ENCODE measurements at regions not wholly inside any gene's neighbourhood (a gene's known extent, or its start where the extent isn't known, plus 50 kb on each side); places are given as distances from the start of the nearest gene placed in this dataset.

GRCh38 chr14:76612654-76613053 lies 148.6 kb upstream of the VASH1 start:
- no TSS peak for BruUV-seq (replicated peaks)
- Histone ChIP-seq H3K4me3 (no peak overlapping the region), H3K9me3 (ENCODE audit: insufficient read depth, low read depth) (no peaks in the 10 kb centered on the region), H3K27ac (no peak overlapping the region), H3K4me1 (replicated peaks; ENCODE audit: insufficient read depth) (no peaks in the 10 kb centered on the region), H3K36me3 (ENCODE audit: low read depth) (no peaks in the 10 kb centered on the region), H3K9me2 (ENCODE audit: insufficient read depth) (no peaks in the 10 kb centered on the region), H3K27me3 (ENCODE audit: insufficient read depth, low read depth) (peaks cover 68% of the 10 kb centered on the region), H2AFZ (no peak overlapping the region), H3F3A (ENCODE audit: insufficient read depth, low read depth) (no peaks in the 10 kb centered on the region), H4K20me1 (ENCODE audit: insufficient read depth) (no peaks in the 10 kb centered on the region), H3K79me2 (ENCODE audit: low read depth) (no peaks in the 10 kb centered on the region), H3K4me2 (no peak overlapping the region)
- intact Hi-C loops (cut with micrococcal nuclease; ENCODE audit: unreplicated experiment): no loop called here
- TF ChIP-seq EZH2 (IDR thresholded peaks at IDR 0.05; ENCODE audit: low read depth): no peak
- TF ChIP-seq CTCF (conservative IDR thresholded peaks at IDR 0.05): no peak
- ChIA-PET POLR2A (ENCODE audit: unreplicated experiment) (no interaction called here), CTCF (interaction anchor here (0.6 kb wide), 1 partner anchor 1815 kb away, joined by 10 read pairs; no protein-coding TSS in a partner anchor)
- no peak for DNase-seq

GRCh38 chr14:76613616-76614015 lies 147.7 kb upstream of the VASH1 start:
- no peaks in the 10 kb centered on the region for H3K9me2 ChIP-seq (ENCODE audit: insufficient read depth)
- CTCF ChIA-PET: no interaction called here
- no TSS peak for BruUV-seq (replicated peaks)
- no peak overlapping the region for H3K27ac ChIP-seq
- H3K4me2 ChIP-seq: no peak overlapping the region
- H3K79me2 ChIP-seq (ENCODE audit: low read depth): no peaks in the 10 kb centered on the region
- H3K4me3 ChIP-seq: no peak overlapping the region
- no peak overlapping the region for H2AFZ ChIP-seq
- H3K4me1 ChIP-seq (replicated peaks; ENCODE audit: insufficient read depth): no peaks in the 10 kb centered on the region
- TF ChIP-seq EZH2 (IDR thresholded peaks at IDR 0.05; ENCODE audit: low read depth) (no peak), CTCF (conservative IDR thresholded peaks at IDR 0.05) (no peak)
- peaks cover 68% of the 10 kb centered on the region for H3K27me3 ChIP-seq (ENCODE audit: insufficient read depth, low read depth)
- DNase-seq: no peak
- POLR2A ChIA-PET (ENCODE audit: unreplicated experiment): no interaction called here
- no peaks in the 10 kb centered on the region for H3K9me3 ChIP-seq (ENCODE audit: insufficient read depth, low read depth)
- intact Hi-C loops (cut with micrococcal nuclease; ENCODE audit: unreplicated experiment): no loop called here
- no peaks in the 10 kb centered on the region for H3K36me3 ChIP-seq (ENCODE audit: low read depth)
- H3F3A ChIP-seq (ENCODE audit: insufficient read depth, low read depth): no peaks in the 10 kb centered on the region
- H4K20me1 ChIP-seq (ENCODE audit: insufficient read depth): no peaks in the 10 kb centered on the region

- Histone ChIP-seq H3K9me2 (ENCODE audit: insufficient read depth) (no peaks in the 10 kb centered on the region), H2AFZ (no peak overlapping the region), H3K4me2 (no peak overlapping the region), H3K4me3 (no peak overlapping the region), H3K79me2 (ENCODE audit: low read depth) (no peaks in the 10 kb centered on the region), H3F3A (ENCODE audit: insufficient read depth, low read depth) (no peaks in the 10 kb centered on the region), H3K36me3 (ENCODE audit: low read depth) (no peaks in the 10 kb centered on the region), H3K27ac (no peak overlapping the region), H3K9me3 (ENCODE audit: insufficient read depth, low read depth) (no peaks in the 10 kb centered on the region), H3K27me3 (ENCODE audit: insufficient read depth, low read depth) (peaks cover 73% of the 10 kb centered on the region), H4K20me1 (ENCODE audit: insufficient read depth) (no peaks in the 10 kb centered on the region), H3K4me1 (replicated peaks; ENCODE audit: insufficient read depth) (no peaks in the 10 kb centered on the region)
- ChIA-PET POLR2A (ENCODE audit: unreplicated experiment) (no interaction called here), CTCF (no interaction called here)
- no peak for DNase-seq
- intact Hi-C loops (cut with micrococcal nuclease; ENCODE audit: unreplicated experiment): no loop called here
- TF ChIP-seq CTCF (conservative IDR thresholded peaks at IDR 0.05) (no peak), EZH2 (IDR thresholded peaks at IDR 0.05; ENCODE audit: low read depth) (no peak)
- no TSS peak for BruUV-seq (replicated peaks)
These were observed 145.9 kb upstream of the VASH1 start for GRCh38 chr14:76615331-76615730.

All from PC-9 (cell line).